Effector memory CD8-positive, alpha-beta T cell (primary cell): ENCODE measurements at regions not wholly inside any gene's neighbourhood (a gene's known extent, or its start where the extent isn't known, plus 50 kb on each side); places are given as distances from the start of the nearest gene placed in this dataset.
"Not testable (repeated sequence)": the region's sequence is repeated elsewhere in the genome, so short reads cannot be mapped to it uniquely, and the experiment has no call there.

ENCODE experiments used
- ATAC-seq: fragments of 150-1000 bp; cut with Tn5 transposase; replicated peaks from 2 replicates; pipeline ENCODE4 v1.10.0; 2021; ENCODE audit warnings: mild to moderate bottlenecking, moderate library complexity
- DNase-seq, 3 experiments: peaks; one replicate each; pipeline ENCODE4 v3.0.0; 2021
- H3K27ac Mint-ChIP-seq, 2 donors: one replicate each; pipeline ENCODE4 v1.8.0; 2022; ENCODE audit warnings: mild to moderate bottlenecking in 2 of 2, mixed read lengths in 2 of 2, moderate library complexity in 2 of 2
- H3K27me3 Mint-ChIP-seq, 2 donors: one replicate each; pipeline ENCODE4 v1.8.0; 2022; ENCODE audit warnings: mixed read lengths in 2 of 2
- H3K36me3 Mint-ChIP-seq: one replicate; pipeline ENCODE4 v1.8.0; 2022; ENCODE audit warnings: mild to moderate bottlenecking, moderate library complexity, mixed read lengths; ENCODE audit not compliant: insufficient read depth
- H3K4me1 Mint-ChIP-seq, 2 donors: one replicate each; pipeline ENCODE4 v1.8.0; 2022; ENCODE audit warnings: low read depth in 2 of 2, mixed read lengths in 2 of 2
- H3K4me3 Mint-ChIP-seq, 2 donors: one replicate each; pipeline ENCODE4 v1.8.0; 2022; ENCODE audit warnings: mild to moderate bottlenecking in 2 of 2, mixed read lengths in 2 of 2, moderate library complexity in 2 of 2
- H3K9me3 Mint-ChIP-seq, 2 donors: one replicate each; pipeline ENCODE4 v1.8.0; 2022; ENCODE audit warnings: mixed read lengths in 2 of 2

DNA sequence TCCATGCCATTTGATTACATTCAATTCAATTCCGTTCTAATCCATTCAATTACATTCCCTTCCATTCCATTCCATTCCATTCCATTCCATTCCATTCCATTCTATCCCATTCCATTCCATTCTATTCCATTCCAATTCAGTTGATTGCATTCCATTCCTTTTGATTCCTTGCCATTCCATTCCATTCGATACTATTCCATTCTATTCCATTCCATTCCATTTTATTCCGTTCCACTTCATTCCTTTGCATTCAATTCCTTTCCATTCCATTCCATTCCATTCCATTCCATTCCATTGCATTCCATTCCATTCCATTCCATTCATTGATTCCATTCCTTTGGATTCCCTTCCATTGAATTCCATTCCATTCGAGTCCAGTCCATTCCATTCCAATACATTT is 2574.0 kb upstream of the TPTE start:
- H3K4me3 Mint-ChIP-seq: no peak overlapping the region
- ATAC-seq (no peak), DNase-seq (no peak)
- H3K36me3 Mint-ChIP-seq: no peaks in the 10 kb centered on the region
- peaks cover 0 to 96% of the 10 kb centered on the region in 2 donors for H3K9me3 Mint-ChIP-seq
- no peak overlapping the region for H3K27ac Mint-ChIP-seq
- H3K4me1 Mint-ChIP-seq: no peaks in the 10 kb centered on the region
- H3K27me3 Mint-ChIP-seq: no peaks in the 10 kb centered on the region

GRCh38 chr21:7948727-7949126 is 2572.7 kb upstream of the TPTE start:
- not testable (repeated sequence) for H3K36me3 Mint-ChIP-seq, DNase-seq, ATAC-seq, H3K4me3 Mint-ChIP-seq, H3K27ac Mint-ChIP-seq, H3K4me1 Mint-ChIP-seq, H3K27me3 Mint-ChIP-seq
- peaks cover 0 to 98% of the 10 kb centered on the region in 2 donors for H3K9me3 Mint-ChIP-seq

DNA sequence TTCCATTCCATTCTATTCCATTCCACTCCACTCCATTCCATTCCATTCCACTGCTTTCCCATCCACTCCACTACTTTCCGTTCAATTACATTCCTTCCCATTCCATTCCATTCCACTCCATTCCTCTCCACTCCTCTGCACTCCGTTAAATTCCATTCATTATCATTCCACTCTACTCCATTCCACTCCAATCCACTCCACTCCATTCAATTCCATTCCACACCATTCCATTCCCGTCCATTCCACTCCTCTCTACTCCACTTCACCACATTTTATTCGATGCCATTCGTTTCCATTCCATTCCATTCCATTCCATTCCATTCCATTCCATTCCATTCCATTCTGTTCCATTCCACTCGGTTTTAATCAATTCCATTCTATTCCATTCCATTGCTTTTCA is 2571.5 kb upstream of the TPTE start:
- not testable (repeated sequence) for H3K4me1 Mint-ChIP-seq, H3K4me3 Mint-ChIP-seq, ATAC-seq, DNase-seq, H3K27ac Mint-ChIP-seq, H3K27me3 Mint-ChIP-seq, H3K36me3 Mint-ChIP-seq
- H3K9me3 Mint-ChIP-seq: peaks cover 0 to 98% of the 10 kb centered on the region in 2 donors

DNA sequence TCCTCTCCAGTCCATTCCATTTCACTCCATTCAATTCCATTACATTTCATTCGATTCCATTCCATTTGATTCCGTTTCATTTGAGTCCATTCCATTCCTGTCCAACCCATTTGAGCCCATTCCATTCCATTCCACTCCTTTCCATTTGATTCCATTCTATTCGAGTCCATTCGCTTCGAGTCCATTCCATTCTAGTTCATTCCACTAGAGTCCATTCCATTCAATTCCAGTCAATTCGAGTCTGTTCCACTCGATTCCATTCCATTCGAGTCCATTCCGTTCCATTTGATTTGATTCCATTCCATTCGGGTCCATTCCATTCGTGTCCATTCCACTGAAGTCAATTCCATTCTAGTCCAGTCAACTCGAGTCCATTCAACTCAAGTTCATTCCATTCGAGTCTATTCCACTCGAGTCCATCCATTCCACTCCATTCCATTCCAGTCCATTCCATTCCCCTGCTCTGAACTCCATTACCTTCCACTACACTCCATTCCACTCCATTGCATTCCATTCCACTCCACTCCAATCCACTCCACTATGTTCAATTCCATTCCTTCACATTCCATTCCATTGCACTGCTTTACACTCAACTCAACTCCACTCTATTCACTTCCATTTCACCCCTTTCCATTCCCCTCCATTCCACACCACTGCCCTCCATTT is 2569.4 kb upstream of the TPTE start:
- Mint-ChIP-seq H3K27me3 (no peaks in the 10 kb centered on the region), H3K9me3 (peaks cover 0 to 98% of the 10 kb centered on the region in 2 donors), H3K4me3 (no peak overlapping the region), H3K27ac (no peak overlapping the region), H3K4me1 (no peaks in the 10 kb centered on the region), H3K36me3 (no peaks in the 10 kb centered on the region)
- no peak for ATAC-seq
- no peak for DNase-seq

GRCh38 chr21:7952648-7953047 is 2568.7 kb upstream of the TPTE start:
- Mint-ChIP-seq H3K4me3 (no peak overlapping the region), H3K27me3 (no peaks in the 10 kb centered on the region), H3K27ac (no peak overlapping the region), H3K9me3 (peaks cover 0 to 98% of the 10 kb centered on the region in 2 donors), H3K4me1 (no peaks in the 10 kb centered on the region), H3K36me3 (no peaks in the 10 kb centered on the region)
- no peak for DNase-seq
- ATAC-seq: no peak

- peaks cover 0 to 97% of the 10 kb centered on the region in 2 donors for H3K9me3 Mint-ChIP-seq
- H3K4me3 Mint-ChIP-seq: no peak overlapping the region
- ATAC-seq (no peak), DNase-seq (no peak)
- H3K27ac Mint-ChIP-seq: no peak overlapping the region
- no peaks in the 10 kb centered on the region for H3K36me3 Mint-ChIP-seq
- H3K27me3 Mint-ChIP-seq: no peaks in the 10 kb centered on the region
- no peaks in the 10 kb centered on the region for H3K4me1 Mint-ChIP-seq
Measured at GRCh38 chr21:7953058-7953457, 2568.3 kb upstream of the TPTE start.

DNA sequence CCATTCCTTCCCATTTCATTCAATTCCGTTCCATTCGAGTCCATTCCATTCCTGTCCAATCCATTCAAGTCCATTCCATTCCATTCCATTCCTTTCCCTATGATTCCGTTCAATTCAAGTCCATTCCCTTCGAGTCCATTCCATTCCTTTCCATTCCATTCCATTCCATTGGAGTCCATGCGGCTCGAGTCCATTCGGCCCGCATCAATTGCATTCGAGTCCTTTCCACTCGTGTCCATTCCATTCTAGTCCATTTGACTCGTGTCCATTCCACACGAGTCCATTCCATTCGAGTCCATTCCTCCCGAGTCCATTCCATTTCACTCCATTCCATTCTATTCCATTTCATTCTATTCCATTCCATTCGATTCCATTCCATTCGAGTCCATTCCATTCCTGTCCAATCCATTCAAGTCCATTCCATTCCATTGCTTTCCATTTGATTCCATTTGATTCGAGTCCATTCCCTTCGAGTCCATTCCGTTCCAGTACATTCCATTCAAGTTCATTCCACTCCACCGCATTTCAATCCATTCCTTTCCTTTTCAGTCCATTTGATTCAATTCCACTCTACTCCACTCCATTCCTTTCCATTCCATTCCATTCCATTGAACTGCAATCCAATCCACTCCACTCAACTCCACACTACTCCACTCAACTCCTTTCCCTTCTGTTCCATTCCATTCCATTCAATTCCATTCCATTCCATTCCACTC is 2565.9 kb upstream of the TPTE start:
- H3K27me3 Mint-ChIP-seq, H3K4me1 Mint-ChIP-seq, ATAC-seq, H3K36me3 Mint-ChIP-seq, H3K4me3 Mint-ChIP-seq, H3K27ac Mint-ChIP-seq, DNase-seq: not testable (repeated sequence)
- H3K9me3 Mint-ChIP-seq: peaks cover 0 to 73% of the 10 kb centered on the region in 2 donors

DNA sequence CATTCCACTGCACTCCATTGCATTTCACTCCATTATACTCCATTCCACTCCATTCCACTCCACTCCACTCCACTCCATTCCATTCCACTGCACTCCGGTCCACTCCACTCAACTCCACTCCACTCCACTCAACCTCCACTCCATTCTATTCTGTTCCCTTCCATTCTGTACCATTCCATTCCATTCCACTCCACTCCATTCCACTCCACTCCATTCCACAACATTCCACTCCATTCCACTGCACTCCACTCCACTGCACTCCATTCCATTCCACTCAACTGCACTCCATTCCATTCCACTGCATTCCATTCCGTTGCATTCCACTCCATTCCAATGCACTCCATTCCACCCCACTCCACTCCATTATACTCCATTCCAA is 2565.3 kb upstream of the TPTE start:
- not testable (repeated sequence) for H3K4me1 Mint-ChIP-seq, ATAC-seq, H3K27ac Mint-ChIP-seq, H3K4me3 Mint-ChIP-seq, H3K27me3 Mint-ChIP-seq, DNase-seq, H3K36me3 Mint-ChIP-seq
- H3K9me3 Mint-ChIP-seq: peaks cover 0 to 68% of the 10 kb centered on the region in 2 donors

- not testable (repeated sequence) for H3K4me3 Mint-ChIP-seq, H3K36me3 Mint-ChIP-seq, DNase-seq, H3K27ac Mint-ChIP-seq, H3K4me1 Mint-ChIP-seq, ATAC-seq, H3K27me3 Mint-ChIP-seq
- H3K9me3 Mint-ChIP-seq: peaks cover 0 to 57% of the 10 kb centered on the region in 2 donors
Measured at GRCh38 chr21:7956998-7957712, 2564.2 kb upstream of the TPTE start.

DNA sequence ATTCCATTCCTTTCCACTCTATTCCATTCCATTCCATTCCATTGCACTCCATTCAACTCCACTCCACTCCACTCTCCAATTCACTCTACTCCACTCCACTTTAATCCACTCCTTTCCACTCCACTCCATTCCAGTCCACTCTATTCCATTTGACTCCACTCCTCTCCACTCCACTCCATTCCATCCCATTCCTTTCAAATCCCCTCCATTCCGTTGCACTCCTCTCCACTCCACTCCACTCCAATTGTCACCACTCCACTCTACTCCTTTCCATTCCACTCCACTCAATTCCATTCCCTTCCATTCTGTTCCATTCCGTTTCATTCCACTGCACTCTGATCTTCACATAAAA is 2563.7 kb upstream of the TPTE start:
- Mint-ChIP-seq H3K27ac (no peak overlapping the region), H3K4me3 (no peak overlapping the region), H3K4me1 (no peaks in the 10 kb centered on the region), H3K36me3 (no peaks in the 10 kb centered on the region), H3K9me3 (peaks cover 4 to 54% of the 10 kb centered on the region in 2 donors), H3K27me3 (no peaks in the 10 kb centered on the region)
- DNase-seq (no peak), ATAC-seq (no peak)
